Body of pancreas (tissue), 4 donors: ENCODE measurements at regions not wholly inside any gene's neighbourhood (a gene's known extent, or its start where the extent isn't known, plus 50 kb on each side); places are given as distances from the start of the nearest gene placed in this dataset.

Source experiments
- ATAC-seq: fragments of 150-250 bp; one replicate; pipeline ENCODE4 v1.9.1; 2016
- DNase-seq, 4 donors: peaks; one replicate each; pipeline ENCODE4 v3.0.0-alpha.2; 2019
- H3K27ac ChIP-seq, 4 donors: fragments of 200-600 bp; sonication (generic); 1 replicate in 3 of 4; 2 replicates in 1 of 4; pipeline versions ENCODE4 v1.5.1 to v1.6.1; 2016 to 2019; ENCODE audit warnings: mild to moderate bottlenecking in 1 of 4, mixed read lengths in 1 of 4, moderate library complexity in 1 of 4
- H3K27me3 ChIP-seq, 2 donors: fragments of 200-600 bp; sonication (generic); one replicate each; pipeline ENCODE4 v1.6.0; 2016; ENCODE audit warnings: mild to moderate bottlenecking in 1 of 2
- H3K36me3 ChIP-seq, 2 donors: fragments of 200-600 bp; sonication (generic); replicated peaks in 1 of 2; 2 replicates each; pipeline ENCODE4 v1.5.1; 2016; ENCODE audit warnings: low read depth in 2 of 2; ENCODE audit not compliant: insufficient read depth in 1 of 2
- H3K4me1 ChIP-seq: fragments of 200-600 bp; sonication (generic); one replicate; pipeline ENCODE4 v1.6.0; 2016
- H3K4me3 ChIP-seq, 2 donors: fragments of 200-600 bp; sonication (generic); 1 replicate in 1 of 2; 2 replicates in 1 of 2; pipeline ENCODE4 v1.5.1; 2016 to 2019
- H3K9me3 ChIP-seq, 3 donors: fragments of 200-600 bp; sonication (generic); 1 replicate in 2 of 3; 2 replicates in 1 of 3; pipeline ENCODE4 v1.5.1; 2016
- POLR2A ChIP-seq, 3 donors: fragments of 450-650 bp; IDR thresholded peaks; one replicate each; pipeline ENCODE4 v1.6.1; 2016; ENCODE audit warnings: antibody characterized with exemption in 3 of 3, mild to moderate bottlenecking in 2 of 3
- WGBS, 2 donors: methylation state at CpG; one replicate each; pipeline ENCODE4 v1.1.5; 2017; 5-methylcytosine and 5-hydroxymethylcytosine counted together
- intact Hi-C: fragments of 100-400 bp; cut with DNase I; formaldehyde crosslinking; loops from one replicate; pipeline ENCODE4 v1.15.1; 2023
- TF ChIP-seq, protein P1 (sequence below), 7 experiments: fragments of 450-650 bp in 4 of 7; fragments of 200-600 bp in 3 of 7; sonication (generic) in 3 of 7; IDR thresholded peaks; one replicate each; pipeline ENCODE4 v1.5.1; 2016 to 2019; ENCODE audit warnings: antibody characterized with exemption in 7 of 7

GRCh38 chr1:208628022-208628914 is 384.1 kb upstream of the PLXNA2 start:
- Histone ChIP-seq H3K27me3 (no peaks in the 10 kb centered on the region), H3K27ac (no peak overlapping the region), H3K4me1 (no peaks in the 10 kb centered on the region), H3K9me3 (no peaks in the 10 kb centered on the region), H3K36me3 (no peaks in the 10 kb centered on the region), H3K4me3 (no peak overlapping the region)
- ATAC-seq: no peak
- intact Hi-C loops: no loop called here
- TF ChIP-seq POLR2A (IDR thresholded peaks at IDR 0.05): no peak
- TF ChIP-seq, protein P1, sequence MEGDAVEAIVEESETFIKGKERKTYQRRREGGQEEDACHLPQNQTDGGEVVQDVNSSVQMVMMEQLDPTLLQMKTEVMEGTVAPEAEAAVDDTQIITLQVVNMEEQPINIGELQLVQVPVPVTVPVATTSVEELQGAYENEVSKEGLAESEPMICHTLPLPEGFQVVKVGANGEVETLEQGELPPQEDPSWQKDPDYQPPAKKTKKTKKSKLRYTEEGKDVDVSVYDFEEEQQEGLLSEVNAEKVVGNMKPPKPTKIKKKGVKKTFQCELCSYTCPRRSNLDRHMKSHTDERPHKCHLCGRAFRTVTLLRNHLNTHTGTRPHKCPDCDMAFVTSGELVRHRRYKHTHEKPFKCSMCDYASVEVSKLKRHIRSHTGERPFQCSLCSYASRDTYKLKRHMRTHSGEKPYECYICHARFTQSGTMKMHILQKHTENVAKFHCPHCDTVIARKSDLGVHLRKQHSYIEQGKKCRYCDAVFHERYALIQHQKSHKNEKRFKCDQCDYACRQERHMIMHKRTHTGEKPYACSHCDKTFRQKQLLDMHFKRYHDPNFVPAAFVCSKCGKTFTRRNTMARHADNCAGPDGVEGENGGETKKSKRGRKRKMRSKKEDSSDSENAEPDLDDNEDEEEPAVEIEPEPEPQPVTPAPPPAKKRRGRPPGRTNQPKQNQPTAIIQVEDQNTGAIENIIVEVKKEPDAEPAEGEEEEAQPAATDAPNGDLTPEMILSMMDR (IDR thresholded peaks at IDR 0.05): no peak
- DNase-seq: no peak
- WGBS, 2 donors: 78 to 81% methylated on average over 7 of the region's 7 CpGs

GRCh38 chr1:208631092-208631491 is 386.9 kb upstream of the PLXNA2 start:
- H3K27ac ChIP-seq: no peak overlapping the region
- no peak overlapping the region for H3K4me3 ChIP-seq

DNA sequence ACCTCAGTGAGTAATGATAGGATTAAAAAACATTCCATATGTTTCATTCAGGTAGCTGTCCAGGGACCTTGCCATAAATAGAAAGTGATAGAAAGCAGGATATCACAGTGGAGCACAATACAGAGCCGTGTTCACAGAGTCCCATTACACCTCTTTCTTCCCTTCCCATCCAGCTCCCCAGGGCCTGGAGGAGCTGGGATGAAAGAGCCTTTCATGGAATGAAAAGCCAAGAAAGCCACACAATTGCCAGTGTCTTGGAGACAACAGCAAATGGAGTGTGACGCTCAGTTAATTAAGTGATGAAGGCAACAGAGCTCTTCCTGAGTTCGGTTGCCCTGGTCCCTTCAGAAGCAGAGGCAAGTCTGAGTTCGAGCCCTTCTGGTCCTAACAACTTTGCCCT is 387.3 kb upstream of the PLXNA2 start:
- WGBS, 2 donors: 68 to 72% methylated on average over 4 of the region's 4 CpGs
- intact Hi-C loops: no loop called here
- no peak overlapping the region for H3K4me3 ChIP-seq
- no peaks in the 10 kb centered on the region for H3K4me1 ChIP-seq
- no peaks in the 10 kb centered on the region for H3K9me3 ChIP-seq
- ATAC-seq: no peak
- no peak for DNase-seq
- no peaks in the 10 kb centered on the region for H3K27me3 ChIP-seq
- TF ChIP-seq, protein P1 (IDR thresholded peaks at IDR 0.05): no peak
- no peak for TF ChIP-seq POLR2A (IDR thresholded peaks at IDR 0.05)
- no peaks in the 10 kb centered on the region for H3K36me3 ChIP-seq
- H3K27ac ChIP-seq: no peak overlapping the region

More at GRCh38 chr1:208631092-208631491, 386.9 kb upstream of the PLXNA2 start:
- intact Hi-C loops: no loop called here
- TF ChIP-seq, protein P1 (IDR thresholded peaks at IDR 0.05): no peak
- no peak for TF ChIP-seq POLR2A (IDR thresholded peaks at IDR 0.05)
- no peaks in the 10 kb centered on the region for H3K4me1 ChIP-seq
- 80 to 82% methylated on average over 8 of the region's 8 CpGs for WGBS, 2 donors
- ATAC-seq (no peak), DNase-seq (no peak)
- H3K9me3 ChIP-seq: no peaks in the 10 kb centered on the region
- H3K27me3 ChIP-seq: no peaks in the 10 kb centered on the region
- no peaks in the 10 kb centered on the region for H3K36me3 ChIP-seq

GRCh38 chr1:208634346-208635140 is 390.4 kb upstream of the PLXNA2 start:
- Histone ChIP-seq H3K27me3 (no peaks in the 10 kb centered on the region), H3K4me3 (no peak overlapping the region), H3K4me1 (no peaks in the 10 kb centered on the region), H3K27ac (no peak overlapping the region), H3K9me3 (no peaks in the 10 kb centered on the region), H3K36me3 (no peaks in the 10 kb centered on the region)
- no peak for TF ChIP-seq POLR2A (IDR thresholded peaks at IDR 0.05)
- TF ChIP-seq, protein P1 (IDR thresholded peaks at IDR 0.05): no peak
- 77 to 85% methylated on average over 5 of the region's 5 CpGs for WGBS, 2 donors
- no peak for DNase-seq
- intact Hi-C loops: no loop called here
- no peak for ATAC-seq
